ENCODE measurements at regions not wholly inside any gene's neighbourhood (a gene's known extent, or its start where the extent isn't known, plus 50 kb on each side); places are given as distances from the start of the nearest gene placed in this dataset.
"Not testable (repeated sequence)": the region's sequence is repeated elsewhere in the genome, so short reads cannot be mapped to it uniquely, and the experiment has no call there.

GRCh38 chr3:5035113-5035512, 55.9 kb downstream of the BHLHE40 start:
- no peak for DNase-seq

- DNase-seq = no peak
Observed at GRCh38 chr3:5035692-5036391, 56.6 kb downstream of the BHLHE40 start.

GRCh38 chr3:5036392-5036766, 57.1 kb downstream of the BHLHE40 start:
- DNase-seq = no peak

GRCh38 chr3:5036858-5037257, 57.6 kb downstream of the BHLHE40 start:
- DNase-seq = no peak

- no peak for DNase-seq
Observed at GRCh38 chr3:5039585-5039984, 60.3 kb downstream of the BHLHE40 start.

GRCh38 chr3:5041315-5041714, 62.1 kb downstream of the BHLHE40 start:
- no peak for DNase-seq

GRCh38 chr3:5045961-5046360, 66.7 kb downstream of the BHLHE40 start:
- DNase-seq = no peak

GRCh38 chr3:5047764-5048419, 68.7 kb downstream of the BHLHE40 start:
- DNase-seq = no peak

GRCh38 chr3:5051772-5052171, 70.3 kb upstream of the ARL8B start:
- DNase-seq = no peak

GRCh38 chr3:5052247-5052646, 69.8 kb upstream of the ARL8B start:
- DNase-seq = no peak

- DNase-seq = no peak
Observed at GRCh38 chr3:5053021-5053831, 68.9 kb upstream of the ARL8B start.

GRCh38 chr3:5054098-5054497, 68.0 kb upstream of the ARL8B start:
- no peak for DNase-seq

GRCh38 chr3:5054579-5054978, 67.5 kb upstream of the ARL8B start:
- not testable (repeated sequence) for DNase-seq

- no peak for DNase-seq
Observed at GRCh38 chr3:5055357-5056110, 66.6 kb upstream of the ARL8B start.

- no peak for DNase-seq
Observed at GRCh38 chr3:5056111-5056391, 66.0 kb upstream of the ARL8B start.

- DNase-seq = no peak
Observed at GRCh38 chr3:5057272-5057671, 64.8 kb upstream of the ARL8B start.

GRCh38 chr3:5057857-5058324, 64.2 kb upstream of the ARL8B start:
- peak; percentile 81 for DNase-seq

GRCh38 chr3:5058471-5058951, 63.6 kb upstream of the ARL8B start:
- no peak for DNase-seq

GRCh38 chr3:5059782-5060181, 62.3 kb upstream of the ARL8B start:
- DNase-seq = no peak

- no peak for DNase-seq
Observed at GRCh38 chr3:5061218-5061569, 60.9 kb upstream of the ARL8B start.

- no peak for DNase-seq
Observed at GRCh38 chr3:5063724-5064123, 58.4 kb upstream of the ARL8B start.

- no peak for DNase-seq
Observed at GRCh38 chr3:5068531-5069050, 53.5 kb upstream of the ARL8B start.

- no peak for DNase-seq
Observed at GRCh38 chr3:5069627-5070026, 52.5 kb upstream of the ARL8B start.

Data from CD4-positive, alpha-beta T cell treated with Interleukin-10 for 1 hour (primary cell).